Epidermal melanocyte (primary cell): ENCODE measurements at regions not wholly inside any gene's neighbourhood (a gene's known extent, or its start where the extent isn't known, plus 50 kb on each side); places are given as distances from the start of the nearest gene placed in this dataset.

ENCODE experiments used
- DNase-seq: peaks from one replicate; pipeline ENCODE4 v3.0.0; 2011; ENCODE audit warnings: low spot score; ENCODE audit not compliant: insufficient read length

DNA sequence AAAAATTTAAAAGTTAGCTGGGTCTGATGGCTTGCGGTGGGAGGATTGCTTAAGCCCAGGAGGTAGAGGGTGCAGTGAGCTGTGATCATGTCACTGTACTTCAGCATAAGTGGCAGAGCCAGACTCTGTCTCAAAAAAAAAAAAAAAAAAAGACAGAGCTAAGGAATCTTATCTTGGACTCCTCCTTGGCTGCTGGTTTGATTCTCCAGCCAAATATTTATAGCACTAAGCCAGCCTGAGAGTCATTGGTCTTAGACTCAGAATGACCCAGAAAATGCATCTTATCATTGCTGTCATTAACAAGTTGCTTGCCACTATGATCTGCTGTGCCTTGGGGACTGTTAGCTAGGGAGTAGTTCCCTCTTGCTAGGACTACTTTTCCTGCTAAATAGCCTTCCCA, 164.7 kb downstream of the GNAT3 start:
- no peak for DNase-seq

DNA sequence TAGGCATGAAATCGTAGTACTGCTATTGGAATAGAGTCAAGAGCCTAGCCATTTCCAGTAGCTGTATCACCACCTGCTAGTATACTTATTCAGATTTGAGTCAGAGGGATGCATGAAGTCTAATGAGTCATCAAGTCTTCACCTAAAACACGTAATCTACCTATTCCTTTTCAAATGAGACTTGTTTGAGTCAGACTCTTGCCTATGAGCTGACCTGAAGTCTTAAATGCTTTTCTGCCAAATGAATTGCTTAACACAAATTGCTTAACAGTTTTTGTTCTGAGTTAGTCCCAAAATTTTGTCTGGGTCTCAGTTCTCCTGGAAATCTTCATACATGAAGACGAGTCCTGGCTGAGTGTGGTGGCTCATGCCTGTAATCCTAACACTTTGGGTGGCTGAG, 165.2 kb downstream of the GNAT3 start:
- no peak for DNase-seq

DNA sequence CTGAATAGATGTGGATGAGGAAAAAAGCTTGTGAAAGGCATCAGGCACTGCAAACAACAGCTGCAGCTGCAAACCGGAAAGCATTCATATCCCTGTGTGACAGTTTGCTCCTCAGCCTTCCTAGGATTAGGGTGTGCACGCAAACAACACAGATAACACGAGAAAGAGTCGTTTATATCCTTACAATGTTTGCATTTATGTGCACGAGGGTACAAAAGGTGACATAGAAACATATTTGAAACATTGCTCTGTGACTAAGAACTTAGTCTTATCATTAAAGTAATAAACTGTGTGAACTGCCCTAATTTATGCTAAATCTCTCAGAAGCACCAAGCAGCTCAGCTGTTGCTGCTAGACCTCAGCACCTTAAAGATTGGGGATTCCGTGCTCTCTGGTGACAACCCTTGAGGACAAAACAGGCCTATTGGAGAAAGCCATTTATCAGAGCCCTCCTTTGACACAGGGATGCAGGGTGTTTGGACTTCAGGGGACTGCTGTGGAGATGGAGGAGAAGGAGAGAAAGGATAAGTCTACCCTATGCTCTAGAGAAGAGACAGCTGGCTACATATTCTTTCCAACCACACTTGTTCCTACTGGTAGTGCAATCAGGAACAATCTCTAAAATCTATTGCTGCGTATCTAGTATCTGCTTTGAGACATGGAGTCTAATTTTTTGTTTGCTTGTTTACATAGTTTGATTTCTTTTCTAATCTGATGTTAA, 176.2 kb downstream of the GNAT3 start:
- DNase-seq: no peak

DNA sequence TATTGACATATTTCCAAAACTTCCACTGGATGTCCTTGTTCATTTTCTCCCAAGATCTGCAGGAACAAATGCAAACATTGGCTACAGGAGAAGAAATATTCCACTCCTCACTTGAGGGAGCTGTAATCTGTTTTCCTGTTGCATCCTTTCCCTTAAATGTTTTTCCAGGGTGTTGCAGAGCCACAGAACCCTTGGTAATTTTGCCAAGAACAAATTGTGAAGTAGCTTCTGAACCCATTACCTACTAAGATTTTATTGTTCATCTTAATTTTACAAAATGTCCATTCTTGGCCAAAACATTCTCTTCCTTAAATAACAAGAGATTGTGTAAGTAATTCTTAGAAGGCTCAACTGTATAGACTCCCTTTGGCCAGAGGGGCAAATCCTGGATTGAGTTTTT, 177.0 kb downstream of the GNAT3 start:
- DNase-seq: no peak

DNA sequence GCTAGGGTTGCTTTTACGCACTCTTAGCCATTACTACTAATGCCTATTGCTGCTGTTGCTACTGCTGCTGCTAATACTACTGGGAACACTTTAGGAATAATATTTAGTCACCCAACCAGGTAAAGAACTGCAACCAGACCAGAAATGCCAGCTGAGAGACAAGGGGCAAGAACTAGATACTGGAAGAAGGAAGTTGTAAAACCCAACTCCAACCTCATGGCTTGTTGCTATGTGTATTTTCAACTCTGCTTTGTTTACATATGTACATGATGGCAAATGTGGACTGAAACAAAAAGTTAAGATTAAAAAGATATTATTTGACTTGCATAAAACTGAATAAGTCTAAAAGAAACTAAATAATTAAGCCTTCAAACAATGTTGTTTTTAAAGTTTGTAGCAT, 177.7 kb downstream of the GNAT3 start:
- DNase-seq: no peak

DNA sequence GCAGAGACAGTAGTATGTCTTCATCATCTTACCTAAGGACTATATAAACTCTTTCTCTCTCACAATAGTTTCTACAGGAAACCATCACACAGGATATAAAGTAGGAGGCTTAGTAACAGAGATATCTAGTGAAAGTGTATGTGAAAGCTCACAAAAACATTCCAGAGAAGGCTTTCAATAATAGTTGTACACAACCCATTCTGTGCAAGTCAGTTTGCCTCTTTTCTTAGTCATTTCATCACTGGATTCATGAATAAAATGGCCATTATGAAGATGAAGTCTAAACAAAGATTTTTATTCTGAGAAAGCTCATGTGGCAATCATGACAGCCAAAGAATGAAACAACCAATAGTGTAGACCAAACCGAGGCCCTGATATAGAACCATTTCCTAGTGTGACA, 178.8 kb downstream of the GNAT3 start:
- no peak for DNase-seq

DNA sequence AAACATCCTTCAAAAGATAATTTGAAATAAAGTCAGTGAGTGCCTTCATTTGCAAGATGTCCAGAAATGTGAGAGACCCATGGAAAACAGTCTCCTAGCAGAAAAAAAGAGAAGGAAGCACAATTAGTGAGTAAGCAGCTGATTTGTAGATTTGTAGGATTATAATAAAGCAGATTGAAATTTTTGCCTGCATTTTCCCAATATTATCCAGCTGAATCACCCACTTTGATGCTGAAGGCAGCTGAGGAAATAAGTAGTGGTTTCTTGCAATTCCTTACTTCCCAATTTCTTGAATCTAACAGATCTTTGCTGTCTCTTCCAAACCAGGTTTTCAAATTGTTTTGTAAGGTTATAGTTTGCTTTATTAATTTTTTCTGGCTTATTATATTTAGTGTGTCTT, 181.4 kb downstream of the GNAT3 start:
- no peak for DNase-seq

DNA sequence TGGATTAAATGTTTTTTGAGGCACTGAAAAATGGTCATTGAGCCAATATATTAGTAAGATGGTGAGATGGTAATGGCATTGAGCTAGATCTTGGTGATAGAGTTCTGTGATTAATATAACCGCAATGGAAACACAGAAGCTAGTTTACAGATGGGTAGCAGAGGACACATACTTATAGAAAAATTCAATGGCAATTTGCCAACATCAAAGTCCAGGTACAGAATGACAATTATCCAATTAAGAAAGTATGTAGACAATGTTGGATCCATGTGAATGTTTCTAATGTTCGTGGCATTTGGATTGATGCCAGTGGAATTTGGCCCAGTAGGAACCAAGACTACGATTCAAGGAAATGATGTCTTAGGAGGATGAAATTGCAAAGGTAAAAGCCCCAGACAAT, 187.8 kb downstream of the GNAT3 start:
- no peak for DNase-seq

DNA sequence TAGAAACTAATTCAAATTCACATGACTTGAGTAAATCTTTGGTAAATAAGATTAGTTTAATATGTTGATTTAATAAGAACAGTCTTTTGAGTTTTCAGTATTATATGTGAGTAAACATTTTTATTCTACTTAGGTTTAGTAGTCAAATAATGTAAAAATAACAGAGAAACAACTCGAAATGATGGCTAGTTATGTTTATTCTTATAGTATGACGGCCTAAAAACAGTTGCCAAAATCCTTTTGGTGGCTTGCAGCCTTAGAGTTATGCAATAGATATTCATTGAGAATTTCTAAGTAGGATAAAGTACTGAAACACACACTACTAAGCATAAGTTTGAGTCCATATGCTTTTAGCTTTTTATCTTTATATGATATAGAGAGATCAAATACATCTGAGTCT, 184.8 kb downstream of the GNAI1 start:
- no peak for DNase-seq

DNA sequence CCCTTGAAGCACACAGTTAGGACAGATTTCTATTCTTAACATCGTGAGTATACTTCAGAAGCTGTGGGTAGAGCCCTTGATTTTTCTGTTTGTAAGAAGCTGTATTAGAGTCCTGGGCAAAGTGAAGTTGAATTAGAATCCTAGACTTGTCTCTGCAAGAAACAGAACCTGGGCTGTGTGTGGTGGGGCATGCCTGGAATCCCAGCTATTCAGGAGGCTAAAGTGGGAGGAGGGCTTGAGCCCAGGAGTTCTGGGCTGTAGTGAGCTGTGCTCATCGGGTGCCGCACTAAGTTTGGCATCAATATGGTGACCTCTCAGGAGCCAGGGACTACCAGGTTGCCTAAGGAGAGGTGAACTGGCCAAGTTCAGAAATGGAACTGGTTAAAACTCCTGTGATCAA, 183.4 kb downstream of the GNAI1 start:
- no peak for DNase-seq

DNA sequence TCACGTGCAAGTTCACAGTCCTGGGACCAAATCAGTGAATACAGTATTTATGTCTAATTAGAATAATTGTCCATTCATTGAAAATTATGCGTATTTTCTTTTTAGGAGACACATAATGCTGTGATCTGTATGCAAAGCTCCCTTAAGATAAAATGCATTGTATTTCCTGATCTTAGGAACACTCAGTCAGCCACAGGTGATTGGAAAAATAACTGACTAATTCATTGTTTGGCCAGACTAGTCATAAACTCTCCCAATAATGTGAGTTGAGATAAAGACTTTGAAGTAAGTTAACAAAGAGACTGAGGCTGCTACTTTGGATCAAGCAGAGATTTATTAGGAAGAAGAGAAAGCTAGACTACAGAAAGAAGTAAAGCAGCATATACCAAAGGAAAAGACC, 182.2 kb downstream of the GNAI1 start:
- no peak for DNase-seq

DNA sequence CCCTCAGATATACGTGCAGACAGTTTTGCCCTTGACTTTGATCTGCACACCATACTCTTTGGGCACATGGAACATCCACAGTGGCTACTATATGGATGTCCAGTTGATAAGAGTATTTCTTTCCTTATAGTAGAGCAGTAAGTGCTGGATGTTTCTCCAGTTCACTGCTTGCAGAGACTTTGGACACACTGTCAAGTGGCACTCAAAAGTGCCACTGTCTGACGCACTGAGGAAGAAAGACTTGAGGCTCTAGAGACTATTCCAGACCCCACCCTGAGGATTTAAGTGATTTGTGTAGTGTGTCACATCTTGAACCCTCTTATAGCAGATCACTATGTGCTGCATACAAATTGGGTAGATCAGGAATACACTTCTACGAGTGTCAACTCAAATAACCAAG, 179.1 kb downstream of the GNAI1 start:
- DNase-seq: no peak

DNA sequence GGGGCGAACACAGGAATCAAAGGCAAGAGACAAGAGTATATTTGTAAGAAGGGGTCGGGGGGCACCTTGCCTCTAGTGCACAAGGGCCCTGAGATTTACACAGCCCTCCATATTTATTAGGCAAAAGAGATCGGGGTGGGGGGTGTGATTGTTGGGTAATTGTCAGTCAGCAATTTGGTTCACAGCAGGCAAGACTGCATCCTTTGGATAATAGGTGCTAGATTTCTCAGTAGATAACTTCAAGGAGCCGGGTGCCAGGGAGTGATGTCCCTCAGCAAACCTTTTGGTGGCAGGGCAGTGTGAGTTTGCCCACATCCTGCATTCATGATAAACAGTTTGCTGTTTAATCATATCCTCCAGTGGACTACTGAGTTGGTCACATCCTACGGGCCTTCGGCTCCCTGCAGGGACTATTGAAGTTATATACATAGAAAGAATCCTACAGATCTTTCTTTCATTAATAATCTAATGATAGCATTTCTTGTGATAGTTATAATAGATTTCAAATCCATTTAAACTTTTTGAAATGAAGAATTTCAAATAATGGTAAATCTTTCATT, 178.5 kb downstream of the GNAI1 start:
- no peak for DNase-seq

DNA sequence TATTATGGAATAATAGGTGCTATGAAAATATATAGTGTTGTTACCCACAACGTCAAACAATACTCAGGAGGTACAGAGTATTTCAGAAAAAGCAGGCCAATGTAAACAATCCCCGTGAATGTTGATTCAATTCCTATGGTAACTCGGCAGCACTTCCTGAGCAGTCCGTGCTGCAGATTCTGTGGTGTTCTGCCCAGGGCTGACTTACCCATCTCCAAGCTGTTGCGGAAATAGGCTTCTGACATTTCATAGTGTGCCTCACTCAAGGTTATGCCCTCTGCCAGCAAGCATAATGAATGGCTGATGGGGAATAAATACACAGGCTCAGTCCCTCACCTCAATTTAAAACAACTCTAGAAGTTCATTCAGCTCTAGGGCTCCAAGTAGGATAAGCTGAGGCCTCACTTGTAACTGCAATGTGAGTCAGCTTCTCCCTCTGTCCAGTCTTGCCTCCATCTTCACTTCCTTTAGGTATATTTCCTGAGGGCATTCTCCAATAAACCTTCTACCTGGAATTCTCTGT, 177.6 kb downstream of the GNAI1 start:
- no peak for DNase-seq

DNA sequence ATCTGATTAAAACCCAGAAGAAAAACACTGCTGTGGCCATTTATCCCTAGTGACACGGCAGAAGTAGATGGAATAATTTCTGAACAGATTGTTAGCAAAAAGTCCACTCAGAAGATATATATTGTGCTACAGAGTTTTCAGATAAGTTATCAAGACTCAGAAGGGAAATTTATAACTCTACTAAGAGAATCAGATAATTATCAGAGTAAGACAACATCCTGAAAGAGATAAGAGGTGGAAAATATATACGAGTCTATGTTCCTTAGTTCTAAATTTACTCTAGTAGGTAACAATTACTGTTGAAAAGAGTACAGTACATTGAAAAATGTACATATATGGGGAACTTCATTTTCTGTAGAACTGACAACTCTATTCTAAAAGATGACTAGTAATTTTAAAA, 176.7 kb downstream of the GNAI1 start:
- DNase-seq: no peak

DNA sequence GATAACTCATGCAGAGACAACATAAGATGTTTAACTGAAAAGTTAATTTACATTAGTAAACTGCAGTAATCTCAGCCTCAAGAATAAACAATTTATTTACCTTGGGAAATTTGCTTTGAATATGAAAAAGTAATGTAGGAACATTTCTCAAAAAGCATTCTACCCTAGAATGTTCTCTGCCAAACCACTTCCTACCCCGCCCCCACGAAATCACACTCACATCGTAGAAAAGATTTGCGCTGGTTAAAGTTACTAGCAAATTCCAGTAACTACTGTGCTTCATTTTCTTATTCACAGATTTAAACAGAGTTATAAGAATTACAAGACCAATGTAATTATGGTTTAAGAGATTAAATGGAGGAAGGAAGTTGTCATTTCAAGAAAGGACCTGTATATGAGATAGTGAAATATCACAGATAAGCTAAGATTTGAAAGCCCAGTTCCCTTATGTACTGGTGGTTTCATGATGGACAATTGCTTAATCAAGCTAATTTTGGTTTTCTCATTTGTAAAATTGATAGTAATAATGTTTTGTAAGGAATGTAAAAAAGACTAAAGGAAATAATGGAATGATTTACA, 175.4 kb downstream of the GNAI1 start:
- DNase-seq: no peak

DNA sequence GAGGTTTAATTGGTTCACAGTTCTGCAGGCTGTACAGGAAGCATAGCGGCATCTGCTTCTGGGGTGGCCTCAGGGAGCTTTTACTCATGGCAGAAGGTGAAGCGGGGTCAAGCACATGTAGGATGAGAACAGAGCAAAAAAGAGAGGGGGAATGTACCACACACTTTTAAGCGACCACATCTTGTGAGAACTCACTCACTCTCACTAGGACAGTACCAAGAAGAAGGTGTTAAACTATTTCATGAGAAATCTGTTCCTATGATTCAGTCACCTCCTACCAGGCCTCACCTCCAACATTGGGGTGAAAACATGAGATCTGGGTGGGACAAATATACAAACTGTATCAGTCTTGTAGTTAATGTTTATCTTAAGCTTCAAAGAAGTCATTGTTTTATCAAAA, 174.7 kb downstream of the GNAI1 start:
- no peak for DNase-seq

DNA sequence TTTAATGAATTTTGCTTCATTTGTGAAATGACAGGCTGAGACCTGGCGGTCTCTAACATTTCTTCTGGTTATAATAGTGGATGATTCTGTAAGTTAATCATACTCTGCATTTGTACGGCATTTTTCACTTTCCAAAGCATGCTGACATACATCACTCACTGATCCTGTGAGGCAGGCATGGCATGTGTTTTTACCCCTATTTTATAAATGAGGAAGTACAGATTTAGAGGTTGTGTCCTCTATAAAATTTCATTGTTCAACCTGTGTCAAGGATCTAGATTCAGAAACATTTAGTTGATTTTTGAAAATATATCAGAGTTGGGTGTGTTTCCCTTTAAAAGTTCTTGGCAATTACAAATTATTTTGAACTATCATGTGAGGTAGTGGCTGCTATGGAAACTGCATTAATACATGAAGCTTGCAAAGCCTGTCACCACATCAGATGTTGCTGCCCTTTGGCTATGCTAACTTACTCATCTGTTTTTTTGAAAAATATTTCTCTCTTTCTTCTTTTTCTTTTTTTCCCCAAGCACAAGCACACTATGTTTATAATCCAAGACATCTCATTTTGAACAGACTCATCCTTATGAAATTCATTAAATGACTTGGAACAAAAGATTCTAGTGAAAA, 172.7 kb downstream of the GNAI1 start:
- DNase-seq: peak; percentile 28

DNA sequence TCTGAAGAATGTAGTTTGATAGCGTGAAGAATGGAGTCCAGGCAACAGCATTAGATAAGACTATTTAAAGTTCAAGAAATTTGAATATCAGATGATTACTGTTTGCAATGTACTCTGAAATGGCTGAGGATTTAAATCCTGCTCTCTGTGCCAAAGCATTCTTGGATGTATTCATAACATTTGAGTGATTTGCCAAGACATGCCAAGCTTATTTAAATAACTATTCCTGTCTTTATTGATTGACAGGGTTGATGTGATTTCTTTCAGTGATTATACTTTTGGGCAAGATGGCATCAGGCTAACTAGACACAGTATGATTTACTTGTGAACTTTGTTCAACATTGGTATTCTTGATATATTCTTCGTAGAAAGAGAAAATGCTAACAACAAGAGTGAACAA, 168.7 kb downstream of the GNAI1 start:
- no peak for DNase-seq

DNA sequence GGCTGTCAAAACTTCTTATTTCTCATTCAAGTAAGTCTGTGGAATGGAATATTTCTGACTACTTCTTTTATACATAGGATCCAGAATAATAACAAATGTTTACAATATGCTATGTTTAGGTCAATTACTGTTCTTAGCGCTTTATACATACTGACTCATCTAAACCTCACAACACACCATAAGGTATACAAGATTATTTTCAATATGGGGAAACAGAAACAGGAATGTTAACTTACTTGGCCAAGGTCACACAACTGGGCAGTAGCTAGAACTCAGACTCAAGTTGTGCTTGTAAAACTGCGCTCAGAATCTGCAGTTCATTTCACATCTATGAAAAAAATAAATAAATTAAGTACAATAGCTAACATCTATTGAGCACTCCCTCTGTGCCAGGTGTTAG, 168.0 kb downstream of the GNAI1 start:
- no peak for DNase-seq

DNA sequence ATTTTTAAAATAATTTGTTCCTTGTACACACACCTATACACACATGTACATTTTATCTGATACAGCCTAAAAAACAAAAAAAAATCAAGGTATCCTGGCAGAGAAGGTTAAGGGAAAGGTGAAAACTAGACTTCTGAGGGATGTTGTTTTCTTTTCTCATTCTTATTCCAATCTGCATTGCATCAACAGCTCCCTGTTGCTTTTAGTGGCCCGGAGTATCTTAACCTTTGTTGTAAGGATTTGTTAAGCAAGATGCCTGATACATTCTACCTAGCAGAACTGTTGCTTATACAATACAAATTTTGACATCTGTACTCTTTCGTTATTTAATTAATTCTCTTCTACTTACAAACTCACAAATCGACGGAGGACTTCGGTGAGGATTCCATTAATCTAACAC, 167.4 kb downstream of the GNAI1 start:
- DNase-seq: no peak

DNA sequence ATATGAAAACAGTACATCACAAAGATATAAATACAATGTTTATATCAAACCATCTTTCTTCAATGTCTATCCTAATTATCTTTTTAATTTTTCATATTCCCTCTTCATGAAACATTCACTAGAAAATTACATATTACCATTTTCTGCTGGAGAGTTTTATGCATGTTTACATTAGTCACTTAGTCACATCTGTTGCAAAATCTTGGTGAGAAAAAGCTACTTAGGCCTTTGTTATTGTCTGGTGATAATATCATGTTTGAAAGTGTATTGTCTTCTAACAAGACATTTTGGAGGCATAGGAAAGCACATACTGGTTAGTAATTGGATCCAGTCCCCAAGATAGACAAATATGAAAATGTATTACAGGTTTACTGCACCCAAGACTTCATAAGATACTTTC, 163.6 kb downstream of the GNAI1 start:
- DNase-seq: no peak

DNA sequence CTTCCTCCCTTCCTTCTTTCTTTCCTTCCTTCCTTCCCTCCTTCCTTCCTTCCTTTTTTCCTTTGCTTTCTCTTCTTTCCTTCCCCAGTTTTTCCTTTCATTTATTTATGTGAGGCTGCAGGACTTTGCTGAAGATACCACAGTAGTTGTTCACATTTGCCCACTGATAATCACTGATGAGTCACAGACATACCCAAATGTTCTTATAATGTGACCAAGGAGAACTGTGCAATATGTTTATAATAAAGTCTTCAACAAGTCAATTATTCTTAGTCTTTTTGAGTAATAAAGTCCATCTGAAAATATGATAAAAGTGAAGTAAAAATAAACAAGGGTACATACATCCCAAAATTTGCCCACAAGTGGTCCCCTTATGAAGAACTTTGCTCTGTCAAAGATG, 159.7 kb downstream of the GNAI1 start:
- no peak for DNase-seq
